ENCODE measurements at regions not wholly inside any gene's neighbourhood (a gene's known extent, or its start where the extent isn't known, plus 50 kb on each side); places are given as distances from the start of the nearest gene placed in this dataset.

DNA sequence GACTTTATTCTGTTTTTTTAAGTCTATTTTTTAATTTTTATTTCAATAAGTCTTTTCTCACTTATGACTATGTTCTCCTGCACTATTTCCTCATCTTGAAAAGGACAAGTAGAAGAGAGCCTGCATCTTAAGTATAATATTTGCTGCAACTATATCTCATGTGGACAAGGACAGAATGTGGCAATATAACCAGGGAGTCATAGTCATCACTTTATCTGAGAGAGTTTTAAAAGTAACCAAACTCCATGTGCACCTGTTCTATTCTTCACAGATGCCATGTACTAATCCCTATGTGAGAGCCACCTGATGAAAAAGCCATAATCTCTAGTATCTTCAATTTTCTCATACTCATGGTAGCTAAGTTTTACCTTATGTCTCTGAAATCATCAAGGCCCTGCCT is 104.2 kb upstream of the SOX6 start:
- H3K27ac ChIP-seq (ENCODE audit: low read depth in 2 of 2, low read length in 1 of 2): no peak overlapping the region
- H3K9me2 ChIP-seq: no peaks in the 10 kb centered on the region
- POLR2A ChIA-PET: no interaction called here
- no peaks in the 10 kb centered on the region for H3K4me1 ChIP-seq (ENCODE audit: control insufficient read depth in 1 of 2, insufficient read depth in 2 of 2, low read depth in 1 of 2, low read length in 1 of 2)
- no peaks in the 10 kb centered on the region for H3K9me3 ChIP-seq
- no peaks in the 10 kb centered on the region for H3K36me3 ChIP-seq (replicated peaks in 1 of 2; ENCODE audit: control insufficient read depth in 1 of 2, insufficient read depth in 2 of 2, low read length in 1 of 2)
- no peaks in the 10 kb centered on the region for H3K79me2 ChIP-seq (ENCODE audit: insufficient read depth)
- no peak for DNase-seq
- no peaks in the 10 kb centered on the region for H4K20me1 ChIP-seq (ENCODE audit: insufficient read depth)
- no peak overlapping the region for H2AFZ ChIP-seq (ENCODE audit: low read depth)
- TF ChIP-seq EZH2phosphoT487 (IDR thresholded peaks at IDR 0.05; ENCODE audit: borderline replicate concordance, low read depth): no peak
- TF ChIP-seq GATA2 (CRISPR knock-in tag; IDR thresholded peaks at IDR 0.05): no peak
- TF ChIP-seq MEF2A (IDR thresholded peaks at IDR 0.05; ENCODE audit: borderline replicate concordance, low read depth): no peak
- no peak for TF ChIP-seq TCF12 (IDR thresholded peaks at IDR 0.05)
- TF ChIP-seq RCOR1 (IDR thresholded peaks at IDR 0.05; ENCODE audit: low read length): no peak
- TF ChIP-seq CHD2 (IDR thresholded peaks at IDR 0.05; ENCODE audit: low read length, partially characterized antibody): no peak
- no peak for TF ChIP-seq RFX5 (IDR thresholded peaks at IDR 0.05; ENCODE audit: low read length)
- TF ChIP-seq JUND (IDR thresholded peaks at IDR 0.05): no peak
- TF ChIP-seq, protein P1, sequence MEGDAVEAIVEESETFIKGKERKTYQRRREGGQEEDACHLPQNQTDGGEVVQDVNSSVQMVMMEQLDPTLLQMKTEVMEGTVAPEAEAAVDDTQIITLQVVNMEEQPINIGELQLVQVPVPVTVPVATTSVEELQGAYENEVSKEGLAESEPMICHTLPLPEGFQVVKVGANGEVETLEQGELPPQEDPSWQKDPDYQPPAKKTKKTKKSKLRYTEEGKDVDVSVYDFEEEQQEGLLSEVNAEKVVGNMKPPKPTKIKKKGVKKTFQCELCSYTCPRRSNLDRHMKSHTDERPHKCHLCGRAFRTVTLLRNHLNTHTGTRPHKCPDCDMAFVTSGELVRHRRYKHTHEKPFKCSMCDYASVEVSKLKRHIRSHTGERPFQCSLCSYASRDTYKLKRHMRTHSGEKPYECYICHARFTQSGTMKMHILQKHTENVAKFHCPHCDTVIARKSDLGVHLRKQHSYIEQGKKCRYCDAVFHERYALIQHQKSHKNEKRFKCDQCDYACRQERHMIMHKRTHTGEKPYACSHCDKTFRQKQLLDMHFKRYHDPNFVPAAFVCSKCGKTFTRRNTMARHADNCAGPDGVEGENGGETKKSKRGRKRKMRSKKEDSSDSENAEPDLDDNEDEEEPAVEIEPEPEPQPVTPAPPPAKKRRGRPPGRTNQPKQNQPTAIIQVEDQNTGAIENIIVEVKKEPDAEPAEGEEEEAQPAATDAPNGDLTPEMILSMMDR (IDR thresholded peaks at IDR 0.05): no peak
- TF ChIP-seq, protein P2, sequence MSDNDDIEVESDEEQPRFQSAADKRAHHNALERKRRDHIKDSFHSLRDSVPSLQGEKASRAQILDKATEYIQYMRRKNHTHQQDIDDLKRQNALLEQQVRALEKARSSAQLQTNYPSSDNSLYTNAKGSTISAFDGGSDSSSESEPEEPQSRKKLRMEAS (IDR thresholded peaks at IDR 0.05; ENCODE audit: low read depth): no peak
- no peak for TF ChIP-seq RAD21 (IDR thresholded peaks at IDR 0.05; ENCODE audit: low read length)
- TF ChIP-seq RXRA (IDR thresholded peaks at IDR 0.05; ENCODE audit: borderline replicate concordance, low read depth): no peak
- H3K27me3 ChIP-seq (ENCODE audit: insufficient read depth): no peaks in the 10 kb centered on the region
- H3K4me2 ChIP-seq: no peak overlapping the region
- H3F3A ChIP-seq (replicated peaks; ENCODE audit: insufficient read depth): no peaks in the 10 kb centered on the region
- CTCF ChIA-PET: no interaction called here
- no peak overlapping the region for H3K4me3 ChIP-seq (ENCODE audit: low read depth in 2 of 2, low read length in 1 of 2)
- H3K9ac ChIP-seq: no peak overlapping the region

DNA sequence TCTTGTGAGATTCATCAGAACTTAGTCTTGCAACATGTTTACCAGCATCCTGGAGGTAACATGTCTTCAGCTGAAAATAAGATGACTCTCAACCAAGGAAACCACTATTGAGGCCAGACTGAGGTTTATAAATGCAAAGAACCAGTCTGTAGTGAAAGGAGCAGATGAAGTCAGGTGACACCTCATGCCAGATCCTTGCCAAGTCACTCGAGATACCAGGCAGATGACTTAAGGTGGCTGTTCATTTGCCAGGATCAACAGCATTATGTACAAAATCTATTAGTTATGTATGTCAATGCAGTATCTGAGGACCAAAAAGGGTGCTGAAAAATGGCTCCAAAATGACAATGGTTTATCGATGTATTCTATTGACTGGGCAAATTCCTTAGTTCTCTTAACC is 100.0 kb upstream of the SOX6 start:
- no peak overlapping the region for H3K27ac ChIP-seq (ENCODE audit: low read depth in 2 of 2, low read length in 1 of 2)
- 40% methylated on average over 2 of the region's 2 CpGs for WGBS (ENCODE audit: low lambda C conversion rate)
- H3K9me3 ChIP-seq: no peaks in the 10 kb centered on the region
- no peaks in the 10 kb centered on the region for H3K36me3 ChIP-seq (replicated peaks in 1 of 2; ENCODE audit: control insufficient read depth in 1 of 2, insufficient read depth in 2 of 2, low read length in 1 of 2)
- H3K9ac ChIP-seq: no peak overlapping the region
- no peaks in the 10 kb centered on the region for H3K4me1 ChIP-seq (ENCODE audit: control insufficient read depth in 1 of 2, insufficient read depth in 2 of 2, low read depth in 1 of 2, low read length in 1 of 2)
- no peak for TF ChIP-seq GATA2 (CRISPR knock-in tag; IDR thresholded peaks at IDR 0.05)
- TF ChIP-seq, protein P3, sequence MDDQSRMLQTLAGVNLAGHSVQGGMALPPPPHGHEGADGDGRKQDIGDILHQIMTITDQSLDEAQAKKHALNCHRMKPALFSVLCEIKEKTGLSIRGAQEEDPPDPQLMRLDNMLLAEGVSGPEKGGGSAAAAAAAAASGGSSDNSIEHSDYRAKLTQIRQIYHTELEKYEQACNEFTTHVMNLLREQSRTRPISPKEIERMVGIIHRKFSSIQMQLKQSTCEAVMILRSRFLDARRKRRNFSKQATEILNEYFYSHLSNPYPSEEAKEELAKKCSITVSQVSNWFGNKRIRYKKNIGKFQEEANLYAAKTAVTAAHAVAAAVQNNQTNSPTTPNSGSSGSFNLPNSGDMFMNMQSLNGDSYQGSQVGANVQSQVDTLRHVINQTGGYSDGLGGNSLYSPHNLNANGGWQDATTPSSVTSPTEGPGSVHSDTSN (IDR thresholded peaks at IDR 0.05): no peak
- POLR2A ChIA-PET: no interaction called here
- no peaks in the 10 kb centered on the region for H3K27me3 ChIP-seq (ENCODE audit: insufficient read depth)
- H3K4me3 ChIP-seq (ENCODE audit: low read depth in 2 of 2, low read length in 1 of 2): no peak overlapping the region
- H4K20me1 ChIP-seq (ENCODE audit: insufficient read depth): no peaks in the 10 kb centered on the region
- DNase-seq: no peak
- no peaks in the 10 kb centered on the region for H3F3A ChIP-seq (replicated peaks; ENCODE audit: insufficient read depth)
- no peaks in the 10 kb centered on the region for H3K9me2 ChIP-seq
- CTCF ChIA-PET: no interaction called here
- no peaks in the 10 kb centered on the region for H3K79me2 ChIP-seq (ENCODE audit: insufficient read depth)
- H3K4me2 ChIP-seq: no peak overlapping the region
- H2AFZ ChIP-seq (ENCODE audit: low read depth): no peak overlapping the region

All from SK-N-SH (cell line).